Midbrain (tissue), 1 donor: ENCODE measurements at regions not wholly inside any gene's neighbourhood (a gene's known extent, or its start where the extent isn't known, plus 50 kb on each side); places are given as distances from the start of the nearest gene placed in this dataset.
"Not testable (repeated sequence)": the region's sequence is repeated elsewhere in the genome, so short reads cannot be mapped to it uniquely, and the experiment has no call there.

Source experiments
- DNase-seq: peaks from one replicate; lab custom pipeline; 2025; lab: John Stamatoyannopoulos, UW

DNA sequence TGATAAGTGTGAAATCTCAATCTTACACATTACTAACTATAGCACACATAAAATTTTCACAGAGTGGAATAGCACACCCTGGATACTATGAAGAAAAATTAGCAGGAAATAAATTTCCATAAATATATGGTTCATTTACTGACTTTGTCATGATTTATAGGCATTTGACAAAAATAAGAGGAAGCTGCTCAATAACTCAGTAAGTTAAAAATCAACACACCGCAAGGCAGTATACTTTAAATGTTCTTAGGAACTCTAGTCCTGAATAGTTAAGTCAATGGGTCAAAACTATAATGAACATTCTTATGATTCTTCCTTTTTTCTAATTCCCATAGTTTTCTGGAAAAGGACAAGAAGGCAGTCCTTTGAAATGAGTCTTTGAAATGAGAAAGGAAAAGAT, 1557.8 kb upstream of the RAG2 start:
- DNase-seq = no peak

- no peak for DNase-seq
Measured at GRCh38 chr11:38153985-38154384, 1555.9 kb upstream of the RAG2 start.

- no peak for DNase-seq
Measured at GRCh38 chr11:38143852-38144251, 1545.8 kb upstream of the RAG2 start.

GRCh38 chr11:38138972-38139371, 1540.9 kb upstream of the RAG2 start:
- no peak for DNase-seq

GRCh38 chr11:38136887-38137286, 1538.9 kb upstream of the RAG2 start:
- DNase-seq = no peak

- DNase-seq = no peak
Measured at GRCh38 chr11:38131535-38131934, 1533.5 kb upstream of the RAG2 start.

- DNase-seq = no peak
Measured at GRCh38 chr11:38130976-38131375, 1532.9 kb upstream of the RAG2 start.

DNA sequence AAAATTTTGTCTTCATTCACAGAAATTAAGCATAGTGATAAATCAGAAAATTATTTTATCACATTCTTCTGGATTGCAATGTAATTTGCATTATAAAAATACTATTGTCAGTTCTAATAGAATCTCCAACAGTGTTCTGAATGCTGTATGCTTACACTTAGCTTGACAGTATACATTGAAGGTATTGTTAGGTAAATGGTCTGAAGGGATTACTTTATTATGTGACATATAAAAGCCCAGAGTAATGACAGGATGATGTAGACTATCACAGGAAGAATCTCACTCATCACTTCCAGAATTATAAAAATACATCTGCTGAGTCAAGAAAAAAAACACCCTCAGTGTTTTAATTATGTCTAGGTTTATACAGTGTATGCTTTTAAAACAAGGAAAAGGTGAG, 1532.5 kb upstream of the RAG2 start:
- DNase-seq = no peak

DNA sequence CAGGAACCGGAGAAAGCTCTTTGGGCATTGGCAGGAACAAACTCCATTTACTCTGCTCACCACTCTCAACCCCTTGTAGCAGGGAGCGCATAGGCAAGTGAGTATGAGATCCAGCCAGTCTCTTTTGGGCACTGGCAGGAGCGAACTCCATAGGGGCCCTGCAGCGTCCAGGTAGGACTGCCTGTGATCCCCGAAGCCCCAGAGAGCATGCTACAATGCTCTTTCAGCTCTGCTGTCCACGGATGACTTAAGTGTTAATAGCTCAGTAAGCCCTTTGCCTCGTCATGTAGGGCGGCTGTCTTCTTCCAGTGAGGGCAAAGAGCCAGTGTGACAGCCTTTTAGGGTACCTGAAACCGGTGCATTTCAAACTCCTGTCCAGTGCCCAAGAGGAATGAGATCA, 1525.6 kb upstream of the RAG2 start:
- no peak for DNase-seq

GRCh38 chr11:38116616-38117015, 1518.6 kb upstream of the RAG2 start:
- not testable (repeated sequence) for DNase-seq

DNA sequence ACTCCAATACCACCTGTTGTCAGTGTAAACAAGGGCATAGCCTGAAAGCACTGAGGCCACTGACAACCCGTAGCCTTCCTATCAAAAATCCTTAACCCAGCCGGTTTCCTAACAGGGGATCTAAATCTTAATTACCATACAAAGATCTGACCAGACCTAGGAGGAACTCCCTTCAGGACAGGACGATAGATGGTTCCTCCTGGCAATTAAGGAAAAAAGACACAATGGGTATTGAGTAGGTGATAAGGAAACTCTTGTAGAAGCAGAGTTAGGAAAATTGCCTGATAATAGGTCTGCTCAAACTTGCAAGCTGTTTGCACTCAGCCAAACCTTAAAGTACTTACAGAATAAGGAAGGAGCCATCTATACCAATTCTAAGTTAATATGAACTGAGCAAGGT, 1517.3 kb upstream of the RAG2 start:
- not testable (repeated sequence) for DNase-seq

DNA sequence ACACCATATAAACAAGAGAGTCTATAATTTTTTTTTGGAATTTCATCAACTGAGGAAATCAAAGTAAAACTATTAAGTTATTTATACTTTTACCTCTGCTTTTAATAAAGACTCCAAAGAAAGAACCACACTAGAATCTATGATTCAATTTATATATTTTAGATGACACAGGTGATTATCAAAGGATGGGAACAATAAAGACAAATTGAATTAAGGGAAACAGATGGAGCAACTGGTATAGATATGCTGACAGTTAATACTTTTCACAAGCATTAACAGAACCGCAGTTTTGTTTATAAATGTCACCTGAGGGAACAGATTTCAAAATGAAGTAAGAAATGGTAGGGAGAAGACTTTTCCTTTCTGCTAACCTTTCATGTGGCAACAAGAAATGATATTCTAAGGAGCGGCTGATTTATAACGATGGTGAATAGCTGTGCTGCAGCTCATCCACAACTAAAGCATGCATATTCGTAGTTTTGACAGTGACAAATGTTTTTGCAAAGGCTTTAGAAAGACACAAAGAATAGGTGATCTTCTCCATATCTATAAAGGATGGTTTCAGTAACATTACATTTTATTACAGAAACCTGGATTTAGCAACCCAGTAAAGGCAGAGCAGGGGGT, 1502.9 kb upstream of the RAG2 start:
- DNase-seq = no peak

DNA sequence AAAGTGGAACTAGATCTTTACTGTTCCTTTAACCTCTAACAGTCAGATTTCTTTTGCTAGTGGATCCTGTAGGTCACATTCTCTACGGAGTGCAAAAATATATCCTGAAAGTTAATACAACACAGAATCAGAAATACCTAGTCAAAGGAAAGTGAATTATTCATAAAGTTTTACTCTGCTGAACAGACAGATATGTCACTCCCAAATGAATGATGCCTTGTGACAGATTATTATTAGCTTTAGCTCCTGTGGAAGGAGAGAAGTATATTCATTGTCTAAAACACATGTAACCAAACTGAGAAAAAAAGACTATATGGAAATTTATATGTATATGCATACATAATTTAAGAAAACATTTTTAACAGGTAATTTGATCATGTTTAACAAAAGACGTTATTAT, 1497.2 kb upstream of the RAG2 start:
- DNase-seq = no peak

DNA sequence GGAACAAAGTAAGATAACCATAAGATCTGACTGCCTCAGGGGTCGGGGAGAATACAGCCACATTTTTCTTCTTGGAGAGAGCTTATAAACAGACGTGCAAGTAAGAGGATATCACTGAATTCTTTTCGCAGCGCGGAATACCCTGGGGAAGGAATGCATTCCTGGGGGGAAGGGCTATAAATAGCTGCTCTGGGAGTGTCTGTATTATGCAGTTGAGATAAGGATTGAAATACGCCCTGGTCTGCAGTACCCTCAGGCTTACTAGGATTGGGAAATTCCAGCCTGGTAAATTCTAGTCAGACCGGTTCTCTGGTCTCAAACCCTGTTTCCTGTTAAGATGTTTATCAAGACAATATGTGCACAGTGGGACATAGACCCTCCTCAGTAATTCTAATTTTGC, 1491.7 kb upstream of the RAG2 start:
- DNase-seq = no peak

- DNase-seq = no peak
Measured at GRCh38 chr11:38060920-38061319, 1462.9 kb upstream of the RAG2 start.

DNA sequence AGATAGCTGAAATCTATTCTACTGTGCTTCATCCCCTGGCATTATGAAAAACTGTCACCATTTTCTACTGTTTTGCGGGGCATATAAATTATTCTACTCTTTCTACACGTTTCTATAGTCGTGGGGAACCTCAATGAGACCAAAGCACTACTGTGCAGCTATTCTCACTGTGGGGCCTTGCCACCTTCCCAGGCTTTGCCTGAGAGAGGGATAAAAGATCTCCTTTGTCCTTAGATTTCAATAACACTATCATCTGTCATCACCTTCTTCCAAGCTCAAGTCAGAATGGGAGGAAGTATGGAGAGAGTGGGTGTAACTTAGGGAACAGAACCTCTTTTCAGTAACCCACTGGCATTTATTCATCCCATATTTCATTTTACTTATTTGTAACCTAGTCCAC, 1462.1 kb upstream of the RAG2 start:
- no peak for DNase-seq

DNA sequence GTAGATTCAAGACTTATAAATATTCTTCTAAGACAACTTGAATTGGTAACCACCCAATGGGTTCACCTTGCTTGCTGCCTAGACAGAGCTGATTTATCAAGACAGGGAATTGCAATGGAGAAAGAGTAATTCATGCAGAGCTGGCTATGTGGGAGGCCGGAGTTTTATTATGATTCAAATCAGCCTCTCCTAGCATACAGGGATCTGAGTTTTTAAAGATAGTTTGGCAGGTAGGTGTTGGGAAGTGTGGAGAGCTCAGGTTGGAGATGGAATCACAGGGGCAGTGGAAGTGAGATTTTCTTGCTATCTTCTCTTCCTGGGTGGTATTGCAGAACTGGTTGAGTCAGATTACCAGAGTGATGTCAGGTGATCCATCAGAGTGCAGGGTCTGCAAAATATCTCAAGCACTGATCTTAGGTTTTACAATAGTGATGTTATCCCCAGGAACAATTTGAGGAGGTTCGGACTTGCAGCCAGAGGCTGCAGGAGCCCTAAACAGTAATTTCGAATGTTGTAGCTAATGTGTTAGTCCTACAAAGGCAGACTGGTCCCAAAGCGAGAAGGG, 1448.6 kb upstream of the RAG2 start:
- no peak for DNase-seq

DNA sequence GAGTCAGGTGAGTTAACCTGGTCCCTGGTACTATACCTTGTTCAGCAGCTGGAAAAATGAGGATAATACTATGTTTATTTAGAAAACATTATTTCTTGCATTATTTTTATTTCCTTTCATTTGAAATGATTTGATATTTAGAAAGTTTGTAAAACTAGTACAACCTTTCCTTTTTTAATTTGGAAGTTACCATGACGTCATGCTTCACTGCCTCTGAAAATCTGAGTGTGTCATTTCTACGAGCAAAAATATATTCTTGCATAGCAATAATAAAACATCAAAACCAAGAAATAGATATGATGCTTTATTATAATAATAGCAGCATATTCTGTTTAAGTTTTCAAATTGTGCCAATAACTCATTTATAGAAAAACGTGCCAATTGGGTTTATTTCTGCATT, 1445.0 kb upstream of the RAG2 start:
- no peak for DNase-seq

DNA sequence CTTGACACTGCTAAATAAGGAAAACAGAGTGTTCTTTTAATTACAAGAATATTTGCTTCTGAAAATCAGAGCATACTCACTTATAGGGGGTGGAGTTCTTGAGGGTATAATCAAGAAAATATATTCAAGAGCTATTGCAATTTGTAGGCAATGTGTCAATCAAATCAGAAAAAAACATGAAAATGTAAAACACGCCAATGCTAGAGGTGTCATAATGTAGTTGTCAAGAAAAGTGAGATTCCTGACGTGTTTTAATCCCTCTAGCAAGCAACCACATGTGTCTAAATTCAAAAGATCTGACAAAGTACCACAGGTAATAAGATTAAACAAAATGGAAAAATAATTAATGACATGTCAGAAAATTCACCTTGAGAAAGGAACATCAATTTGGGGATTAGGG, 1440.7 kb upstream of the RAG2 start:
- no peak for DNase-seq

DNA sequence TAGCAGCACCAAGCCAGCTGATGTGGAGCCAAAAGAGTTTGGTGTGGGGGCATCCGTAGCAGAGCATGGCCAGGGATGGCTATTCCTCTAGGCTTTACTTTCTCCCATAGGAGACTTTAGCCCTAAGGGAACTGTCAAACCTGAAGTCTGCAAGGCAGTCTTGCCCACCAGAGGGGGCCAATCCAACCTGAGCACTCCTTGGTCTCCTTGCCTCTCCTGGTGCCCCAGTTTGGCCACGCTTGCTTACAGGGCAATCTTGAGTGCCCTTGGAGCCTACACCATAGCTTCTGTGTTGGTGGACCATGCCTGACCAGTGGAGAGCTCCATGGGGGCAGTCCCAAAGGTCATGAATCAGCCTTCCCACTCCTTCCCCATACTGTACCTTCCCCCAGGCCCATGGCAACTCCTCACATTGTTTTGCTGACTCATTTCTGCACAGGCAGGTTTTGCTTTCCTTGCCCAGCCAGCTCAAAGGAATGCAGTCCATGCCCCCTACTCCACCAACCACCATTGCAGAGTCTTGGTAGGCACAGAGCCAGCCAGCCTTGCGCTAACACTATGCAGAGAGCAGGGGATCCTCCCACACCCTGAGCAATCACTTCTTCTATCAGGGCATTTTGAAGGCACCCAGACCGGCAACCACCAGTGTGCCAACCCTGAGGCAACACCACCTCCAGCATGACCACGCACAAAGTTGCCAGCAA, 1421.2 kb upstream of the RAG2 start:
- no peak for DNase-seq

DNA sequence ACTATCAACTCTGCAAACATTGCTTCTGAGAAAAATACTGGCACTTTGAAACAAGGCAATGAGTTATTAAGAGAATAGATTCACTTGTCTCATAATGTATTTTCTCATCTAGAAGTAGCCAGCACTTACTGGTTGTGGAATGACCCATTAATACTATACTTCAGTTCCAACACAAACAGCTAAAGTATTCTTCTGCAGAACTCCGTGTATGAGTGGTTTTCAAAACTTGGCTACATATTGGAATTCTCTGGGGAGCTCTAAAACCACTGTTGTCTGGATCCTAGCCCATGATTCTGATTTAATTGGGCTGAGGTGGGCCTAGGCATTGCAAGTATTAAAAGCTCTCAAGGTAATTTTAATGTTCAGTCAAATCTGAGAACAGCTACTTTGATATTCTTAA, 1416.4 kb upstream of the RAG2 start:
- no peak for DNase-seq

DNA sequence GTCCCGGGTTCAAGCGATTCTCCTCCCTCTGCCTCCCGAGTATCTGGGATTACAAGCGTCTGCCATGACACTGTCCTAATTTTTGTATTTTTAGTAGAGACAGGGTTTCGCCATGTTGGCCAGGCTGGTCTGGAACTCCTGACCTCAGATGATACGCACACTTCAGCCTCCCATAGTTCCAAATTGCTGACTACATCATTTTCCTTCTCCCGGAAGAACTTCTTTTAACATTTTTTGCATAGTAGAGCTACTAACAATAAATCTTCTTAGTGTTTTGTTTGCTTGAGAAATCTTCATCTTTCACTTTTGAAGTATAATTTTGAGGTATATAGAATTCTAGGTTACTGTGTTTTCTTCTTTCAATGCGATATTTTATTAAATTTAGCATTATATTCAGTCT, 1415.1 kb upstream of the RAG2 start:
- DNase-seq = no peak

GRCh38 chr11:38011496-38011895, 1413.5 kb upstream of the RAG2 start:
- DNase-seq = no peak

DNA sequence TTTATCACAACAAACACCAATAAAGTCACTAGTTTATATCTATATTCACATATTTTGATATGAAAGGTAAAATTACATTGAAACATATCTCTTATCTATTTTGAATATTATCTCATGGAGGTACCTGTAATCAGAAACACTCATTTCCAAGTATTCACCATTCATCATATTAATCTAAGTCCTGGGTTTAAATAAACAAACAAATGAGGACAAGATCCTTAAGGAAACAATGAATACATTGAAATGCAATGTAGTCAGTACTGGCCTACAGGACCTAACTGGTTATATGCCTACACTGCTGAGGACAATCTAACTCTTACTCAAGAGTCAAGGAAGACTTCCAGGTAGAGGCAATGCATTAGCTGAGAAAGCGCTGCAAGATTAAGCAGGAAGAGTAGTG, 1411.9 kb upstream of the RAG2 start:
- no peak for DNase-seq
